DOHH2 (cell line): ENCODE measurements at regions not wholly inside any gene's neighbourhood (a gene's known extent, or its start where the extent isn't known, plus 50 kb on each side); places are given as distances from the start of the nearest gene placed in this dataset.

Experiments
- CTCF ChIP-seq: fragments of 200-600 bp; sonication (generic); IDR thresholded peaks from one replicate; pipeline ENCODE4 v1.5.1; 2014; ENCODE audit warnings: antibody characterized with exemption, mild to moderate bottlenecking, low read depth, low read length; ENCODE audit not compliant: poor library complexity, severe bottlenecking
- EZH2phosphoT487 ChIP-seq: fragments of 200-600 bp; sonication (generic); IDR thresholded peaks from 2 replicates; pipeline ENCODE4 v1.6.1; 2017; ENCODE audit warnings: borderline replicate concordance, mild to moderate bottlenecking, antibody characterized with exemption, low read length, moderate library complexity, mixed read lengths

- no peak for TF ChIP-seq EZH2phosphoT487
- TF ChIP-seq CTCF = no peak
These were observed 534.4 kb downstream of the ZNF385D start for GRCh38 chr3:21216598-21216997.
